RWPE2 (cell line): ENCODE measurements at regions not wholly inside any gene's neighbourhood (a gene's known extent, or its start where the extent isn't known, plus 50 kb on each side); places are given as distances from the start of the nearest gene placed in this dataset.

ENCODE experiments used
- ATAC-seq: fragments of 200-7000 bp; cut with Tn5 transposase; 3 replicates; pipeline ENCODE4 v1.9.1; 2021; ENCODE audit warnings: low read depth
- DNase-seq: peaks from one replicate; pipeline ENCODE4 v3.0.0-alpha.2; 2020; ENCODE audit warnings: low spot score
- H3K27ac ChIP-seq: fragments of 450-650 bp; 2 replicates; pipeline ENCODE4 v1.5.1; 2017; ENCODE audit warnings: mild to moderate bottlenecking; ENCODE audit not compliant: poor library complexity, severe bottlenecking
- H3K27me3 ChIP-seq: fragments of 250-450 bp; sonication (Bioruptor Pico); 2 replicates; pipeline ENCODE4 v1.5.1; 2021; ENCODE audit warnings: mild to moderate bottlenecking, moderate library complexity; ENCODE audit not compliant: insufficient read depth, poor library complexity, severe bottlenecking
- H3K36me3 ChIP-seq: fragments of 250-450 bp; sonication (Bioruptor Pico); 2 replicates; pipeline ENCODE4 v1.5.1; 2020; ENCODE audit warnings: low read depth, mild to moderate bottlenecking, moderate library complexity
- H3K4me1 ChIP-seq: fragments of 250-450 bp; sonication (Bioruptor Pico); 2 replicates; pipeline ENCODE4 v1.5.1; 2021; ENCODE audit warnings: mild to moderate bottlenecking, moderate library complexity; ENCODE audit not compliant: insufficient read depth, poor library complexity, severe bottlenecking
- H3K4me3 ChIP-seq: fragments of 250-450 bp; sonication (Bioruptor Pico); 2 replicates; pipeline ENCODE4 v1.5.1; 2021; ENCODE audit warnings: mild to moderate bottlenecking, moderate library complexity; ENCODE audit not compliant: severe bottlenecking
- H3K9me3 ChIP-seq: fragments of 250-450 bp; sonication (Bioruptor Pico); 2 replicates; pipeline ENCODE4 v1.5.1; 2021; ENCODE audit warnings: mild to moderate bottlenecking, moderate library complexity; ENCODE audit not compliant: severe bottlenecking
- TF ChIP-seq, protein P1 (sequence below): fragments of 450-650 bp; IDR thresholded peaks from one replicate; pipeline ENCODE4 v1.5.1; 2017; ENCODE audit warnings: mild to moderate bottlenecking, moderate library complexity; ENCODE audit not compliant: poor library complexity, severe bottlenecking

DNA sequence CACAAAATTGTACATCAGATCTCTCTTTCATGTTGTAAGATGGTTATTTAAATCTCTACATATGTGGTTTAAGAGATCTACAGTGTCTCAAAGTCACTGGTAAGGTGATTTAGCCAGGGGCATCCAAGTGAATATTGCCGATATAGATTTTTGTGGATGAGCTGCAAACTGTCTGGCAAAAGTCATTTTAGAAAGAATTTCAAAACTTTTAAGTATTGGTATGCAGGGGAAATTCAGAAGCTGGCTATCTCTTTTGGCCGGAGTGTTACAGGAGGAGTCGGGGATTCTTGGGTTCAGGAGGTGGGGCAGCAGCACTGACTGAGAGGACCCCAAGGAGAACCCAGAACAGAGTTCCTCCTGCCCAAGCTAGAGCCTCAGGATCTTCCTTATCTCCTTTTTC is 69.9 kb downstream of the PTHLH start:
- Histone ChIP-seq H3K4me1 (peaks cover 7% of the 10 kb centered on the region), H3K36me3 (no peaks in the 10 kb centered on the region), H3K4me3 (no peak overlapping the region), H3K9me3 (no peaks in the 10 kb centered on the region), H3K27me3 (no peaks in the 10 kb centered on the region), H3K27ac (no peak overlapping the region)
- ATAC-seq (no peak), DNase-seq (no peak)
- TF ChIP-seq, protein P1, sequence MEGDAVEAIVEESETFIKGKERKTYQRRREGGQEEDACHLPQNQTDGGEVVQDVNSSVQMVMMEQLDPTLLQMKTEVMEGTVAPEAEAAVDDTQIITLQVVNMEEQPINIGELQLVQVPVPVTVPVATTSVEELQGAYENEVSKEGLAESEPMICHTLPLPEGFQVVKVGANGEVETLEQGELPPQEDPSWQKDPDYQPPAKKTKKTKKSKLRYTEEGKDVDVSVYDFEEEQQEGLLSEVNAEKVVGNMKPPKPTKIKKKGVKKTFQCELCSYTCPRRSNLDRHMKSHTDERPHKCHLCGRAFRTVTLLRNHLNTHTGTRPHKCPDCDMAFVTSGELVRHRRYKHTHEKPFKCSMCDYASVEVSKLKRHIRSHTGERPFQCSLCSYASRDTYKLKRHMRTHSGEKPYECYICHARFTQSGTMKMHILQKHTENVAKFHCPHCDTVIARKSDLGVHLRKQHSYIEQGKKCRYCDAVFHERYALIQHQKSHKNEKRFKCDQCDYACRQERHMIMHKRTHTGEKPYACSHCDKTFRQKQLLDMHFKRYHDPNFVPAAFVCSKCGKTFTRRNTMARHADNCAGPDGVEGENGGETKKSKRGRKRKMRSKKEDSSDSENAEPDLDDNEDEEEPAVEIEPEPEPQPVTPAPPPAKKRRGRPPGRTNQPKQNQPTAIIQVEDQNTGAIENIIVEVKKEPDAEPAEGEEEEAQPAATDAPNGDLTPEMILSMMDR = no peak

DNA sequence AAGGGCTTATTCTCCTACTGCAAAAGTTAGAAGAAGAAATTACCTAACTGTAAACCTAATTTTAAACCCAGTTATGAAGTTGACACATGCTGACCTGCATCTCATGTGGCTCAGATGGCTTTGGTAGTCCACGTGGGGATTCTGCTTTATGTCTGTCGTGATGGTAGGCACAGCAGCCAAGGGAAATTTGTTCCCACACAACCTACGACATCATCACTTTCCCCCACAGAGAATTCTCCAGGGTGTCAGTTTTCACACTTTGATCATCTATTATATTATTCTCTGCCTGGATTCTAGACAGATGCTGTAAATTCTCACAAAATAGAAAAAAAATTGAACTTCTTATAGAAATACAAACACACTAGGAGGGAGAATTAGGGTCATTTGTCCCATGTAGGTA is 70.6 kb downstream of the PTHLH start:
- DNase-seq (no peak), ATAC-seq (no peak)
- Histone ChIP-seq H3K27ac (no peak overlapping the region), H3K9me3 (no peaks in the 10 kb centered on the region), H3K4me1 (peaks cover 7% of the 10 kb centered on the region), H3K36me3 (no peaks in the 10 kb centered on the region), H3K27me3 (no peaks in the 10 kb centered on the region), H3K4me3 (no peak overlapping the region)
- TF ChIP-seq, protein P1 = no peak

DNA sequence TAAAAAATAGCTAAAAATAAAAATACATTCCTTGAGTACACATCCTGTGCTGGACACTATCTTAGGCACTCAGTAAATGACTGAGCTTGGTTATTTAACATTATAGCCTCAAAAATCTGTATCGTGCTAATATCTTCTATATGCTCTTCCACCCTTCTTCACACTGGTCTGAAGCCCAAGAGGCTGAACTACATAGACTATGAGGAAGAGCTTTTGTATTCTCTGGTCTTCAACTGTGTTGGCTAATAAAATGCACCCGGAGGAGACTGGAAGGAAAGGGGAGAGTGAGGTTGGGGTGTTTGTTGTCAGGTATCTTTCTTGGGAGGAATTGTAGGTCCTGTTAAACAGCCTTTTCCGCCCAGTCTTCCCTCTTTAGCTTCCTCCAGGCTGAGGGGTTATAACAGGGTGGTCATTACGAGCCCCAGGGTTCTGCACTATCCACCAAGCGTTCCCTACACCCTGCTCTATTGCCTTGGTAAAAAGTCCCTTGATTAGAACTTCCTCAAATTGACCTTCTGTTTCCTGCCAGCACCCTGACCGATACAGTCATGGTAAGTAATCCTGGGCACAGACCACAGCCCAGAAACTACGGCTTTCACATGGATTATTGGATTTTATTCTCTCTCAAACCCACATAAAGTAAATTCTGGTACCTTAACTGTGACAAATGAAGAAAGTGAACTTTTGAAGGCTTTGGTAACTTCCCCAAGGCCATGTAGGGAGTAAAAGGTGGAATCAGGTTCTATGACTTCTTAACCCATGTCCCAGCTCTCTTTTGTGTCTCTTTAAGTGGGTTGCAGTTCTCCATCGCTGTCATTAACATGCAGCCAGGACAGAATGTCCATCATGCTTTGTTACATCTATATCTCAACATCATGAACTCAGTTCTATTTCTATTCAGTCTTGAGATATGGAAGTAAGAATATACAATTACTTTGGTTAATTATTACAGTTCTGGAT is 71.3 kb downstream of the PTHLH start:
- TF ChIP-seq, protein P1 = no peak
- H3K36me3 ChIP-seq = no peaks in the 10 kb centered on the region

DNA sequence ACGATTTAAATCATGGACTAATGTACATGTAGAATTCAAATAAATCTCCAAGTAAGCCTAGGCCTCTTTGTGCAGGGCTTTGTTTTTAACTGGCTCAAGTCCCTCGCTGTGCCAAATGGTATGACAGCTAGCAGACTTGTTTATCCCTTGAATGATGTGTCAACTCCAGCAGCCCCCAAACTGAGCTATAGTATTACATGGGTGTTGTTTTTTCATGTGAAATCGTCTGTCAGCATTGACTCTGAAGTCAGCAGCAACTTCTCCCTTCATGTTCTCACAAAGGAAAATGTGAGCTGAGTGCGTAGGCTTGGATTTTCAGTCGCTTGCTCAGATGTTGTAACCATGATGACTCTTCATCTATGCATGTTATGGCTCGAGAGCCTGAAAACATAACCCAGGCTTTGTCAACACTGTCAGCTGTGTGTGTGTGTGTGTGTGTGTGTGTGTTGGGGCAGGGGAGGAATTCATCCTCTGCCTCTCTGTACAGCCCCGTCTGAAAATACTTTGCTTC is 73.3 kb downstream of the PTHLH start:
- Histone ChIP-seq H3K4me1 (peaks cover 7% of the 10 kb centered on the region), H3K36me3 (no peaks in the 10 kb centered on the region), H3K4me3 (no peak overlapping the region), H3K27ac (peak overlapping the region; percentile 35), H3K27me3 (no peaks in the 10 kb centered on the region), H3K9me3 (no peaks in the 10 kb centered on the region)
- DNase-seq (peak; percentile 55), ATAC-seq (peak; percentile 91)
- TF ChIP-seq, protein P1 = no peak

More for the DNA sequence above, 71.3 kb downstream of the PTHLH start:
- no peak for DNase-seq
- Histone ChIP-seq H3K27ac (no peak overlapping the region), H3K4me1 (peaks cover 7% of the 10 kb centered on the region), H3K4me3 (no peak overlapping the region), H3K27me3 (no peaks in the 10 kb centered on the region), H3K9me3 (no peaks in the 10 kb centered on the region)
- no peak for ATAC-seq

DNA sequence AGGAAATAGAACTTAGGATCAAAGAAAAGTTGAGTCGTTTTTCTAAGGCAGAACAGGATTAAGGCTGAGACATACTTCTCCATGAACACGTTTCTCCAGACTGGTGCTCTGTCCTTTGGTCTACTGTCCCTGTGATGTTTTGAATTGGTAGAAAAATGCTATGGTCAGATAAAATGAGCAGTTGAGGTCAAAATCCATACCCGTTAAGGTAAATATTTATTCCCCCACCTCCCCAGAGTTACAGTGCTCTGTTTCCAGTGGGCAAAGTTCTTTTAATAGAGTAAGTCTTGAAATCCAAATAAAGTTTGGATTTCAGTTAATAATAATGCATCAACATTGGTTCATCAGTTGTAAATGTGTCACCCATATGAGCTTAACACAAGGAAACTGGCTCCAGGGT is 74.5 kb downstream of the PTHLH start:
- H3K27ac ChIP-seq = no peak overlapping the region
- no peaks in the 10 kb centered on the region for H3K27me3 ChIP-seq
- H3K36me3 ChIP-seq = no peaks in the 10 kb centered on the region
- no peaks in the 10 kb centered on the region for H3K9me3 ChIP-seq
- H3K4me1 ChIP-seq = peaks cover 7% of the 10 kb centered on the region
- DNase-seq (no peak), ATAC-seq (no peak)
- TF ChIP-seq, protein P1 = no peak
- no peak overlapping the region for H3K4me3 ChIP-seq
